Spinal cord (tissue), 9 donors: ENCODE measurements at regions not wholly inside any gene's neighbourhood (a gene's known extent, or its start where the extent isn't known, plus 50 kb on each side); places are given as distances from the start of the nearest gene placed in this dataset.

ENCODE experiments used
- DNase-seq, 6 donors: peaks; one replicate each; pipeline versions ENCODE4 v3.0.0 to v3.0.0-alpha.2; 2013 to 2015; ENCODE audit warnings: low spot score in 6 of 6, low read depth in 4 of 6
- H3K27ac ChIP-seq: one replicate; pipeline ENCODE4 v1.5.1; 2013; ENCODE audit warnings: low read depth, low read length, control low read depth
- H3K27me3 ChIP-seq: one replicate; pipeline ENCODE4 v1.6.1; 2013; ENCODE audit warnings: low read length; ENCODE audit not compliant: control insufficient read depth, insufficient read depth
- H3K36me3 ChIP-seq: one replicate; pipeline ENCODE4 v1.6.1; 2013; ENCODE audit warnings: low read length; ENCODE audit not compliant: control insufficient read depth, insufficient read depth
- H3K4me1 ChIP-seq: one replicate; pipeline ENCODE4 v1.6.1; 2013; ENCODE audit warnings: low read length; ENCODE audit not compliant: control insufficient read depth, insufficient read depth
- H3K4me3 ChIP-seq: one replicate; pipeline ENCODE4 v1.5.1; 2013; ENCODE audit warnings: low read depth, low read length, control low read depth
- H3K9me3 ChIP-seq: one replicate; pipeline ENCODE4 v1.6.1; 2013; ENCODE audit warnings: low read length; ENCODE audit not compliant: control insufficient read depth, insufficient read depth
- WGBS: methylation state at CpG from one replicate; pipeline ENCODE4 v1.1.5; 2013; ENCODE audit warnings: missing lambda C conversion rate; ENCODE audit not compliant: insufficient coverage; 5-methylcytosine and 5-hydroxymethylcytosine counted together
- donor health status: healthy.

- Histone ChIP-seq H3K9me3 (no peaks in the 10 kb centered on the region), H3K36me3 (no peaks in the 10 kb centered on the region), H3K4me3 (no peak overlapping the region), H3K4me1 (peaks cover 6% of the 10 kb centered on the region), H3K27me3 (no peaks in the 10 kb centered on the region), H3K27ac (no peak overlapping the region)
- WGBS, result 100% methylated on average over 1 of the region's 2 CpGs
- no peak for DNase-seq
Observed at GRCh38 chr4:140284456-140284855, 89.0 kb upstream of the SCOC start.

- Histone ChIP-seq H3K27ac (no peak overlapping the region), H3K27me3 (no peaks in the 10 kb centered on the region), H3K9me3 (no peaks in the 10 kb centered on the region), H3K4me3 (no peak overlapping the region), H3K36me3 (no peaks in the 10 kb centered on the region), H3K4me1 (peaks cover 6% of the 10 kb centered on the region)
- WGBS, result no CpG with 5 or more reads among the region's 5 CpGs
- DNase-seq, result peak in 1 of 6 donors; percentile 40
Observed at GRCh38 chr4:140281828-140282552, 91.5 kb upstream of the SCOC start.

- H3K4me1 ChIP-seq, result no peaks in the 10 kb centered on the region
- H3K9me3 ChIP-seq, result no peaks in the 10 kb centered on the region
- H3K36me3 ChIP-seq, result no peaks in the 10 kb centered on the region
- no peak for DNase-seq
- no peaks in the 10 kb centered on the region for H3K27me3 ChIP-seq
- no peak overlapping the region for H3K27ac ChIP-seq
- H3K4me3 ChIP-seq, result no peak overlapping the region
Observed at GRCh38 chr4:140277576-140277975, 95.9 kb upstream of the SCOC start.

GRCh38 chr4:140271553-140271952 lies 101.9 kb upstream of the SCOC start:
- Histone ChIP-seq H3K36me3 (no peaks in the 10 kb centered on the region), H3K9me3 (no peaks in the 10 kb centered on the region), H3K27ac (no peak overlapping the region), H3K27me3 (no peaks in the 10 kb centered on the region), H3K4me1 (peaks cover 6% of the 10 kb centered on the region), H3K4me3 (no peak overlapping the region)
- 98% methylated on average over 4 of the region's 4 CpGs for WGBS
- no peak for DNase-seq

- Histone ChIP-seq H3K4me1 (peaks cover 6% of the 10 kb centered on the region), H3K27me3 (no peaks in the 10 kb centered on the region)
Observed at GRCh38 chr4:140269369-140269768, 104.1 kb upstream of the SCOC start.

GRCh38 chr4:140268186-140268841 lies 105.1 kb upstream of the SCOC start:
- Histone ChIP-seq H3K9me3 (no peaks in the 10 kb centered on the region), H3K27ac (no peak overlapping the region), H3K27me3 (no peaks in the 10 kb centered on the region), H3K36me3 (no peaks in the 10 kb centered on the region), H3K4me1 (peaks cover 6% of the 10 kb centered on the region), H3K4me3 (no peak overlapping the region)
- DNase-seq, result peak in 1 of 6 donors; percentile 47
- 83% methylated on average over 1 of the region's 6 CpGs for WGBS

More at GRCh38 chr4:140269369-140269768, 104.1 kb upstream of the SCOC start:
- WGBS, result 100% methylated on average over 4 of the region's 6 CpGs
- no peaks in the 10 kb centered on the region for H3K9me3 ChIP-seq
- H3K4me3 ChIP-seq, result no peak overlapping the region
- no peak for DNase-seq
- H3K36me3 ChIP-seq, result no peaks in the 10 kb centered on the region
- H3K27ac ChIP-seq, result no peak overlapping the region

GRCh38 chr4:140267576-140267975 lies 105.9 kb upstream of the SCOC start:
- Histone ChIP-seq H3K27ac (no peak overlapping the region), H3K36me3 (no peaks in the 10 kb centered on the region), H3K4me3 (no peak overlapping the region), H3K4me1 (peaks cover 6% of the 10 kb centered on the region), H3K27me3 (no peaks in the 10 kb centered on the region), H3K9me3 (no peaks in the 10 kb centered on the region)
- DNase-seq, result no peak
- 92% methylated on average over 11 of the region's 14 CpGs for WGBS

GRCh38 chr4:140266958-140267568 lies 106.4 kb upstream of the SCOC start:
- H3K9me3 ChIP-seq, result no peaks in the 10 kb centered on the region
- H3K27ac ChIP-seq, result no peak overlapping the region
- WGBS, result 93% methylated on average over 7 of the region's 10 CpGs
- H3K4me3 ChIP-seq, result no peak overlapping the region
- no peak for DNase-seq
- no peaks in the 10 kb centered on the region for H3K27me3 ChIP-seq
- no peaks in the 10 kb centered on the region for H3K36me3 ChIP-seq
- peaks cover 6% of the 10 kb centered on the region for H3K4me1 ChIP-seq

GRCh38 chr4:140260227-140260626 lies 106.2 kb upstream of the MAML3 start:
- DNase-seq, result no peak
- 100% methylated on average over 3 of the region's 5 CpGs for WGBS
- H3K27ac ChIP-seq, result no peak overlapping the region
- no peaks in the 10 kb centered on the region for H3K9me3 ChIP-seq
- H3K36me3 ChIP-seq, result no peaks in the 10 kb centered on the region
- no peak overlapping the region for H3K4me3 ChIP-seq
- no peaks in the 10 kb centered on the region for H3K27me3 ChIP-seq
- peaks cover 4% of the 10 kb centered on the region for H3K4me1 ChIP-seq

- H3K27me3 ChIP-seq, result no peaks in the 10 kb centered on the region
- 100% methylated on average over 1 of the region's 3 CpGs for WGBS
- H3K4me1 ChIP-seq, result peaks cover 4% of the 10 kb centered on the region
- no peaks in the 10 kb centered on the region for H3K9me3 ChIP-seq
- H3K36me3 ChIP-seq, result no peaks in the 10 kb centered on the region
- no peak for DNase-seq
- H3K4me3 ChIP-seq, result no peak overlapping the region
- H3K27ac ChIP-seq, result no peak overlapping the region
Observed at GRCh38 chr4:140258476-140258875, 104.5 kb upstream of the MAML3 start.
